ENCODE measurements at regions not wholly inside any gene's neighbourhood (a gene's known extent, or its start where the extent isn't known, plus 50 kb on each side); places are given as distances from the start of the nearest gene placed in this dataset.

- in situ Hi-C loops (cut with HindIII; ENCODE audit: low pct_unique_long_range_greater_than_20kb, low sequenced_read_pairs), result no loop called here
- no peak for ATAC-seq
- H3K27ac ChIP-seq (ENCODE audit: low read length), result no peak overlapping the region
Observed at GRCh38 chr15:87154761-87155160, 1075.1 kb downstream of the AGBL1 start.

GRCh38 chr15:87151202-87151748 lies 1071.6 kb downstream of the AGBL1 start:
- H3K27ac ChIP-seq (ENCODE audit: low read length), result no peak overlapping the region
- ChIA-PET POLR2A (no interaction called here), CTCF (no interaction called here)
- in situ Hi-C loops (cut with HindIII; ENCODE audit: low pct_unique_long_range_greater_than_20kb, low sequenced_read_pairs) (no loop called here), intact Hi-C loops (cut with micrococcal nuclease; ENCODE audit: unreplicated experiment) (no loop called here)
- TF ChIP-seq POLR2AphosphoS5 (IDR thresholded peaks at IDR 0.05; ENCODE audit: low read depth, low read length), result no peak
- TF ChIP-seq SIN3A (IDR thresholded peaks at IDR 0.05; ENCODE audit: borderline replicate concordance, insufficient read depth, low read depth, low read length), result no peak
- TF ChIP-seq REST (IDR thresholded peaks at IDR 0.05; ENCODE audit: insufficient read depth in 1 of 2, low read depth in 2 of 2, low read length in 1 of 2), result no peak
- TF ChIP-seq CTCF (IDR thresholded peaks at IDR 0.05), result no peak
- no peak for TF ChIP-seq TCF7L2 (IDR thresholded peaks at IDR 0.05; ENCODE audit: low read depth, low read length)
- H3K36me3 ChIP-seq (ENCODE audit: control insufficient read depth, insufficient read depth, low read length), result no peaks in the 10 kb centered on the region
- DNase-seq (ENCODE audit: low read depth, low spot score), result no peak
- H3K9me3 ChIP-seq (ENCODE audit: control insufficient read depth, insufficient read depth, low read depth, low read length), result no peaks in the 10 kb centered on the region
- H3K4me3 ChIP-seq (ENCODE audit: low read depth in 2 of 2, low read length in 2 of 2), result no peak overlapping the region
- no TSS peak for BruUV-seq (replicated peaks)
- H3K27me3 ChIP-seq (ENCODE audit: control insufficient read depth, insufficient read depth, low read length), result no peaks in the 10 kb centered on the region
- no peak for ATAC-seq
- no peaks in the 10 kb centered on the region for H3K4me1 ChIP-seq (ENCODE audit: control insufficient read depth, insufficient read depth, low read length)

More at GRCh38 chr15:87154761-87155160, 1075.1 kb downstream of the AGBL1 start:
- Histone ChIP-seq H3K4me3 (ENCODE audit: low read depth in 2 of 2, low read length in 2 of 2) (no peak overlapping the region), H3K9me3 (ENCODE audit: control insufficient read depth, insufficient read depth, low read depth, low read length) (no peaks in the 10 kb centered on the region), H3K4me1 (ENCODE audit: control insufficient read depth, insufficient read depth, low read length) (no peaks in the 10 kb centered on the region), H3K36me3 (ENCODE audit: control insufficient read depth, insufficient read depth, low read length) (no peaks in the 10 kb centered on the region), H3K27me3 (ENCODE audit: control insufficient read depth, insufficient read depth, low read length) (no peaks in the 10 kb centered on the region)
- DNase-seq (ENCODE audit: low read depth, low spot score), result no peak
- BruUV-seq (replicated peaks), result no TSS peak
- intact Hi-C loops (cut with micrococcal nuclease; ENCODE audit: unreplicated experiment), result no loop called here
- TF ChIP-seq SIN3A (IDR thresholded peaks at IDR 0.05; ENCODE audit: borderline replicate concordance, insufficient read depth, low read depth, low read length) (no peak), POLR2AphosphoS5 (IDR thresholded peaks at IDR 0.05; ENCODE audit: low read depth, low read length) (no peak), TCF7L2 (IDR thresholded peaks at IDR 0.05; ENCODE audit: low read depth, low read length) (no peak), CTCF (IDR thresholded peaks at IDR 0.05) (no peak), REST (IDR thresholded peaks at IDR 0.05; ENCODE audit: insufficient read depth in 1 of 2, low read depth in 2 of 2, low read length in 1 of 2) (no peak)
- CTCF ChIA-PET, result no interaction called here
- POLR2A ChIA-PET, result no interaction called here
